T-cell (primary cell): ENCODE measurements at regions not wholly inside any gene's neighbourhood (a gene's known extent, or its start where the extent isn't known, plus 50 kb on each side); places are given as distances from the start of the nearest gene placed in this dataset.

Source experiments
- ATAC-seq, 4 experiments: fragments of 200-7000 bp in 3 of 4; fragments of 150-1000 bp in 1 of 4; cut with Tn5 transposase; replicated peaks in 1 of 4; 1 replicate in 3 of 4; 2 replicates in 1 of 4; pipeline ENCODE4 v1.10.0; 2021; ENCODE audit warnings: moderate library complexity in 3 of 4, mild to moderate bottlenecking in 2 of 4, moderate number of reproducible peaks in 1 of 4
- CTCF ChIA-PET, 2 donors: fragments of 300-600 bp; sonication (Branson Sonifier 250); formaldehyde crosslinking; loops; one replicate each; lab custom pipeline; 2022; ENCODE audit warnings: antibody characterized with exemption in 2 of 2; lab: Charles Lee
- POLR2A ChIA-PET, 2 donors: fragments of 300-600 bp; sonication (Branson Sonifier 250); formaldehyde crosslinking; loops; one replicate each; lab custom pipeline; 2022; ENCODE audit warnings: antibody characterized with exemption in 2 of 2; lab: Charles Lee
- DNase-seq, 35 experiments: peaks; one replicate each; pipeline versions ENCODE4 v3.0.0 to v3.0.0-alpha.2; 2013 to 2023
- H3K27ac ChIP-seq: one replicate; pipeline ENCODE4 v1.5.1; 2013; ENCODE audit warnings: low read length
- H3K27me3 ChIP-seq, 2 experiments: replicated peaks in 1 of 2; 1 replicate in 1 of 2; 2 replicates in 1 of 2; pipeline versions ENCODE4 v1.6.1 to v1.7.0; 2013; ENCODE audit warnings: low read length in 1 of 2, mixed read lengths in 1 of 2; ENCODE audit not compliant: control insufficient read depth in 2 of 2, insufficient read depth in 2 of 2; ENCODE audit errors: extremely low read depth in 1 of 2
- H3K36me3 ChIP-seq, 2 donors: 1 replicate in 1 of 2; 2 replicates in 1 of 2; pipeline versions ENCODE4 v1.6.1 to v1.7.0; 2013; ENCODE audit warnings: low read length in 1 of 2; ENCODE audit not compliant: control insufficient read depth in 2 of 2, insufficient read depth in 1 of 2; ENCODE audit errors: extremely low read depth in 1 of 2
- H3K4me1 ChIP-seq, 2 experiments: 1 replicate in 1 of 2; 2 replicates in 1 of 2; pipeline versions ENCODE4 v1.6.1 to v1.7.0; 2013; ENCODE audit warnings: low read length in 2 of 2, mixed read lengths in 1 of 2; ENCODE audit not compliant: insufficient read depth in 2 of 2, control insufficient read depth in 1 of 2; ENCODE audit errors: extremely low read depth in 1 of 2
- H3K4me3 ChIP-seq, 2 donors: 1 replicate in 1 of 2; 2 replicates in 1 of 2; pipeline versions ENCODE4 v1.5.1 to v1.7.0; 2013; ENCODE audit warnings: mild to moderate bottlenecking in 2 of 2, low read length in 1 of 2, moderate library complexity in 1 of 2; ENCODE audit not compliant: control insufficient read depth in 1 of 2; ENCODE audit errors: extremely low read depth in 1 of 2
- H3K9me3 ChIP-seq: 2 replicates; pipeline ENCODE4 v1.7.0; 2013
- H3K27ac Mint-ChIP-seq, 2 donors: one replicate each; pipeline ENCODE4 v1.8.0; 2020 to 2021; ENCODE audit warnings: mild to moderate bottlenecking in 2 of 2, mixed read lengths in 2 of 2
- H3K27me3 Mint-ChIP-seq, 2 donors: one replicate each; pipeline ENCODE4 v1.8.0; 2021 to 2022; ENCODE audit warnings: mixed read lengths in 2 of 2
- H3K36me3 Mint-ChIP-seq: one replicate; pipeline ENCODE4 v1.8.0; 2021; ENCODE audit warnings: mixed read lengths
- H3K4me1 Mint-ChIP-seq, 3 donors: one replicate each; pipeline ENCODE4 v1.8.0; 2020 to 2022; ENCODE audit warnings: mixed read lengths in 3 of 3, mild to moderate bottlenecking in 1 of 3
- H3K4me3 Mint-ChIP-seq, 3 donors: one replicate each; pipeline ENCODE4 v1.8.0; 2020 to 2022; ENCODE audit warnings: mild to moderate bottlenecking in 3 of 3, mixed read lengths in 3 of 3, moderate library complexity in 3 of 3
- H3K9me3 Mint-ChIP-seq, 3 donors: one replicate each; pipeline ENCODE4 v1.8.0; 2020 to 2022; ENCODE audit warnings: mixed read lengths in 3 of 3
- WGBS: methylation state at CpG from one replicate; pipeline ENCODE4 v1.1.5; 2013; ENCODE audit warnings: missing lambda C conversion rate; ENCODE audit not compliant: insufficient coverage; 5-methylcytosine and 5-hydroxymethylcytosine counted together

DNA sequence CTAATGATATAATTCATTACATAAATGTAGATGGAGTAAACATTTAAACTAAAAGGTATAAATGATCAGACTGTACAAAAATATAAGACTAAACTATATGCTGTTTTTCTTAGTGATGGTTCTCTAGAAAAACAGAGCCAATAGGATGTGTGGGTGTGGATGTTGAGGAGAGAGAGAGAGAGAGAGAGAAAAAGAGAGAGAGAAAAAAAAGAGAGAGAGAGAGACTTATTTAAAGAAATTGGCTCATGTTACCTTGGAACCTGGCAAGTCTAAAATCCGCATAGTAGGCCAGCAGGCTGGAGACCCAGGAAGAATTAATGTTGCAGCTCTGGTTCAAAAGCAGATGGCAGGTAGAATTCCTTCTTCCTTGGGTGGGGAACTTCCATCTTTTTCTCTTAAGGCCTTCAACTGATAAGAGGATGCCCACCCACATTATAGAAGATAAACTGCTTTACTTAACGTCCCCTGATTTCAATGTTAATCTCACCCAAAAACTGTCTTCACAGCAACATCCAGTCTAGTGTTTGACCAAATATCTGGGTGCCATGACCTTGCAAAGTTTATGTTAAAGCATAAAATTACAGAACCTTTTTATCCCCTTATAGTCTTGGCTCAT, 74.3 kb upstream of the KCNJ15 start:
- H3K4me1 ChIP-seq, result no peaks in the 10 kb centered on the region
- Mint-ChIP-seq H3K9me3 (peaks cover 0 to 20% (median 14%) of the 10 kb centered on the region in 3 donors), H3K27ac (no peak overlapping the region), H3K36me3 (no peaks in the 10 kb centered on the region), H3K4me1 (no peaks in the 10 kb centered on the region), H3K4me3 (no peak overlapping the region), H3K27me3 (peaks cover 7 to 8% of the 10 kb centered on the region in 2 donors)
- peaks cover 3% of the 10 kb centered on the region for H3K9me3 ChIP-seq
- DNase-seq (no peak), ATAC-seq (no peak)
- ChIA-PET CTCF (no interaction called here), POLR2A (no interaction called here)
- no peaks in the 10 kb centered on the region for H3K27me3 ChIP-seq
- no peak overlapping the region for H3K27ac ChIP-seq
- no peak overlapping the region for H3K4me3 ChIP-seq
- 86% methylated on average over 1 of the region's 2 CpGs for WGBS
- H3K36me3 ChIP-seq, result no peaks in the 10 kb centered on the region

- Histone ChIP-seq H3K27ac (no peak overlapping the region), H3K4me3 (no peak overlapping the region), H3K27me3 (no peaks in the 10 kb centered on the region), H3K9me3 (peaks cover 3% of the 10 kb centered on the region), H3K36me3 (no peaks in the 10 kb centered on the region), H3K4me1 (no peaks in the 10 kb centered on the region)
- WGBS, result no CpG with 5 or more reads among the region's 1 CpG
- no peak overlapping the region for H3K27ac Mint-ChIP-seq
- H3K4me3 Mint-ChIP-seq, result no peak overlapping the region
- peaks cover 5 to 7% of the 10 kb centered on the region in 2 donors for H3K27me3 Mint-ChIP-seq
- POLR2A ChIA-PET, result no interaction called here
- no peaks in the 10 kb centered on the region for H3K4me1 Mint-ChIP-seq
- ATAC-seq, result no peak
- H3K36me3 Mint-ChIP-seq, result no peaks in the 10 kb centered on the region
- DNase-seq, result no peak
- CTCF ChIA-PET, result no interaction called here
- H3K9me3 Mint-ChIP-seq, result peaks cover 0 to 20% (median 17%) of the 10 kb centered on the region in 3 donors
Measured at GRCh38 chr21:38183961-38184360, 72.8 kb upstream of the KCNJ15 start.

- no peak overlapping the region for H3K27ac Mint-ChIP-seq
- H3K4me1 Mint-ChIP-seq, result no peaks in the 10 kb centered on the region
- Histone ChIP-seq H3K4me3 (no peak overlapping the region), H3K27me3 (no peaks in the 10 kb centered on the region), H3K36me3 (no peaks in the 10 kb centered on the region), H3K9me3 (peaks cover 3% of the 10 kb centered on the region), H3K27ac (no peak overlapping the region), H3K4me1 (no peaks in the 10 kb centered on the region)
- no peaks in the 10 kb centered on the region for H3K36me3 Mint-ChIP-seq
- ChIA-PET CTCF (interaction anchor here in 1 of 2 donors (0.7 kb wide), 1 partner anchor 29 kb away, joined by 3 read pairs; no protein-coding TSS in a partner anchor), POLR2A (interaction anchor here in 1 of 2 donors (0.7 kb wide), 1 partner anchor 61 kb away, joined by 3 read pairs; no protein-coding TSS in a partner anchor)
- H3K9me3 Mint-ChIP-seq, result peaks cover 1 to 20% (median 17%) of the 10 kb centered on the region in 3 donors
- H3K4me3 Mint-ChIP-seq, result no peak overlapping the region
- no CpG with 5 or more reads among the region's 1 CpG for WGBS
- H3K27me3 Mint-ChIP-seq, result no peaks in the 10 kb centered on the region
- no peak for ATAC-seq
- no peak for DNase-seq
Measured at GRCh38 chr21:38186661-38187270, 70.0 kb upstream of the KCNJ15 start.

DNA sequence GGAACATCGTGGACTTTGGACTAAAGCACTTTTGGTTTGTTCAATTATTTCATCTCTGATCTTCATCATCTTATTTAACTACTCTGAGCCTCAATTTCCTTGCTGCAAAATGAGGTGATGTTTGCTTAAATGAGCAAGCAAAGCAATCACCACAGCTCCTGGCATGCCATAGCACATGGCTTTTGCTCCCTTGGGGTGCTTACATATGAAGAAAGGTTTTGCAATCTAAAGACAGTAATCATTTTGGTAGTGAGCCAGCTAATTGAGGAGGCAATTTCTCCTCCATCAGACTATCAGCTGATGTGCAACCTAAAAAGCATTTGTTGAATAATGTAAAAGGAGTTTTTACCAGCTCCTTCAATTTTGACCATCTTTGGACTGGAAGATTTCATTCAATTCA, 68.8 kb upstream of the KCNJ15 start:
- no peak for ATAC-seq
- WGBS, result no CpG with 5 or more reads among the region's 1 CpG
- ChIA-PET POLR2A (no interaction called here), CTCF (interaction anchor here in 1 of 2 donors (1.1 kb wide), 1 partner anchor 27 kb away, joined by 3 read pairs; no protein-coding TSS in a partner anchor)
- no peaks in the 10 kb centered on the region for H3K36me3 ChIP-seq
- H3K9me3 ChIP-seq, result peaks cover 3% of the 10 kb centered on the region
- no peak for DNase-seq
- H3K27me3 Mint-ChIP-seq, result no peaks in the 10 kb centered on the region
- peaks cover 3 to 20% (median 17%) of the 10 kb centered on the region in 3 donors for H3K9me3 Mint-ChIP-seq
- H3K27ac ChIP-seq, result no peak overlapping the region
- no peaks in the 10 kb centered on the region for H3K36me3 Mint-ChIP-seq
- H3K4me1 ChIP-seq, result no peaks in the 10 kb centered on the region
- H3K4me3 Mint-ChIP-seq, result no peak overlapping the region
- H3K4me1 Mint-ChIP-seq, result no peaks in the 10 kb centered on the region
- no peaks in the 10 kb centered on the region for H3K27me3 ChIP-seq
- no peak overlapping the region for H3K27ac Mint-ChIP-seq
- no peak overlapping the region for H3K4me3 ChIP-seq

- H3K4me3 Mint-ChIP-seq, result no peak overlapping the region
- Histone ChIP-seq H3K4me3 (no peak overlapping the region), H3K4me1 (no peaks in the 10 kb centered on the region), H3K27me3 (peaks cover 0 to 4% of the 10 kb centered on the region in 2 experiments), H3K27ac (no peak overlapping the region), H3K36me3 (no peaks in the 10 kb centered on the region), H3K9me3 (no peaks in the 10 kb centered on the region)
- no peak overlapping the region for H3K27ac Mint-ChIP-seq
- no peak for ATAC-seq
- WGBS, result 34% methylated on average over 2 of the region's 2 CpGs
- POLR2A ChIA-PET, result no interaction called here
- H3K36me3 Mint-ChIP-seq, result no peaks in the 10 kb centered on the region
- DNase-seq, result no peak
- CTCF ChIA-PET, result no interaction called here
- peaks cover 3 to 11% of the 10 kb centered on the region in 2 donors for H3K27me3 Mint-ChIP-seq
- peaks cover 5 to 23% (median 11%) of the 10 kb centered on the region in 3 donors for H3K9me3 Mint-ChIP-seq
- no peaks in the 10 kb centered on the region for H3K4me1 Mint-ChIP-seq
Measured at GRCh38 chr21:38196036-38196435, 60.8 kb upstream of the KCNJ15 start.

- DNase-seq, result no peak
- CTCF ChIA-PET, result no interaction called here
- H3K9me3 Mint-ChIP-seq, result no peaks in the 10 kb centered on the region
- H3K4me3 Mint-ChIP-seq, result no peak overlapping the region
- no peaks in the 10 kb centered on the region for H3K36me3 Mint-ChIP-seq
- H3K4me1 Mint-ChIP-seq, result peaks cover 0 to 1% (median 0%) of the 10 kb centered on the region in 3 donors
- peaks cover 0 to 29% of the 10 kb centered on the region in 2 experiments for H3K27me3 ChIP-seq
- no peaks in the 10 kb centered on the region for H3K4me1 ChIP-seq
- H3K27ac ChIP-seq, result no peak overlapping the region
- no peak overlapping the region for H3K4me3 ChIP-seq
- no peaks in the 10 kb centered on the region for H3K36me3 ChIP-seq
- no peak for ATAC-seq
- peaks cover 21% of the 10 kb centered on the region in 2 donors for H3K27me3 Mint-ChIP-seq
- H3K27ac Mint-ChIP-seq, result no peak overlapping the region
- POLR2A ChIA-PET, result no interaction called here
- no peaks in the 10 kb centered on the region for H3K9me3 ChIP-seq
Measured at GRCh38 chr21:38202811-38203210, 54.0 kb upstream of the KCNJ15 start.
